K562 (cell line): ENCODE measurements at regions not wholly inside any gene's neighbourhood (a gene's known extent, or its start where the extent isn't known, plus 50 kb on each side); places are given as distances from the start of the nearest gene placed in this dataset.

Experiments used
- CBX5 ChIP-seq: IDR thresholded peaks from 2 replicates; pipeline ENCODE4 v1.6.1; 2014; ENCODE audit warnings: low read depth, borderline replicate concordance
- GABPB1 ChIP-seq: sonication (generic); formaldehyde crosslinking; IDR thresholded peaks from 2 replicates; pipeline ENCODE4 v1.8.0; 2022; ENCODE audit warnings: mild to moderate bottlenecking, missing genetic modification reagents
- HNRNPL ChIP-seq: fragments of 200-400 bp; formaldehyde crosslinking; IDR thresholded peaks from 2 replicates; pipeline ENCODE4 v1.6.1; 2017; ENCODE audit warnings: low read depth, mild to moderate bottlenecking, low read length
- JUND ChIP-seq, 2 experiments: IDR thresholded peaks; 2 replicates in 1 of 2; 3 replicates in 1 of 2; pipeline ENCODE4 v1.6.1; 2011; ENCODE audit warnings: borderline replicate concordance in 2 of 2, low read depth in 2 of 2, low read length in 2 of 2, improper control_type of control experiment in 1 of 2, missing biosample characterization in 1 of 2, missing genetic modification characterization in 1 of 2, missing genetic modification reagents in 1 of 2
- MAFF ChIP-seq: IDR thresholded peaks from 2 replicates; pipeline ENCODE4 v1.6.1; 2012; ENCODE audit warnings: low read length, improper control_type of control experiment
- MTA2 ChIP-seq: fragments of 450-650 bp; IDR thresholded peaks from 2 replicates; pipeline ENCODE4 v1.6.1; 2016; ENCODE audit warnings: low read depth
- NBN ChIP-seq: fragments of 450-650 bp; IDR thresholded peaks from 2 replicates; pipeline ENCODE4 v1.6.1; 2016; ENCODE audit warnings: low read depth, mild to moderate bottlenecking
- POLR2G ChIP-seq: fragments of 200-400 bp; formaldehyde crosslinking; IDR thresholded peaks from 2 replicates; pipeline ENCODE4 v1.6.1; 2017; ENCODE audit warnings: low read depth, mild to moderate bottlenecking, antibody characterized with exemption, low read length, moderate library complexity
- SMARCA4 ChIP-seq: fragments of 450-650 bp; IDR thresholded peaks from 2 replicates; pipeline ENCODE4 v1.6.1; 2016
- SRSF3 ChIP-seq: fragments of 200-400 bp; formaldehyde crosslinking; IDR thresholded peaks from 2 replicates; pipeline ENCODE4 v1.6.1; 2016; ENCODE audit warnings: mild to moderate bottlenecking, low read length, moderate library complexity; ENCODE audit not compliant: insufficient read depth
- XRCC5 ChIP-seq: fragments of 200-400 bp; formaldehyde crosslinking; IDR thresholded peaks from 2 replicates; pipeline ENCODE4 v1.6.1; 2017; ENCODE audit warnings: low read depth, mild to moderate bottlenecking, low read length
- ZNF511 ChIP-seq: sonication (generic); formaldehyde crosslinking; IDR thresholded peaks from 2 replicates; pipeline ENCODE4 v1.8.0; 2022; ENCODE audit warnings: mild to moderate bottlenecking, missing genetic modification reagents
- ZNF609 ChIP-seq: sonication (generic); formaldehyde crosslinking; IDR thresholded peaks from 2 replicates; pipeline ENCODE4 v1.8.1; 2023; ENCODE audit warnings: missing genetic modification reagents, mild to moderate bottlenecking, borderline replicate concordance

GRCh38 chr2:6723865-6724604 is 141.7 kb downstream of the CMPK2 start (continued):
- no peak for TF ChIP-seq JUND (IDR thresholded peaks at IDR 0.05; ENCODE audit: borderline replicate concordance, low read depth, low read length)
- no peak for TF ChIP-seq JUND (tag; IDR thresholded peaks at IDR 0.05; ENCODE audit: borderline replicate concordance, low read depth, low read length)
- TF ChIP-seq ZNF511 (CRISPR knock-in tag), result no peak
- TF ChIP-seq GABPB1, result no peak
- no peak for TF ChIP-seq SRSF3
- TF ChIP-seq XRCC5, result no peak
- TF ChIP-seq ZNF609 (CRISPR knock-in tag), result no peak
- no peak for TF ChIP-seq HNRNPL
- no peak for TF ChIP-seq NBN
- peak; percentile 56 for TF ChIP-seq MAFF
- no peak for TF ChIP-seq MTA2
- TF ChIP-seq POLR2G, result no peak
- no peak for TF ChIP-seq SMARCA4
- no peak for TF ChIP-seq CBX5
- TF ChIP-seq, all 486 proteins: peak for 5
